ENCODE measurements at regions not wholly inside any gene's neighbourhood (a gene's known extent, or its start where the extent isn't known, plus 50 kb on each side); places are given as distances from the start of the nearest gene placed in this dataset.
"Not testable (repeated sequence)": the region's sequence is repeated elsewhere in the genome, so short reads cannot be mapped to it uniquely, and the experiment has no call there.

DNA sequence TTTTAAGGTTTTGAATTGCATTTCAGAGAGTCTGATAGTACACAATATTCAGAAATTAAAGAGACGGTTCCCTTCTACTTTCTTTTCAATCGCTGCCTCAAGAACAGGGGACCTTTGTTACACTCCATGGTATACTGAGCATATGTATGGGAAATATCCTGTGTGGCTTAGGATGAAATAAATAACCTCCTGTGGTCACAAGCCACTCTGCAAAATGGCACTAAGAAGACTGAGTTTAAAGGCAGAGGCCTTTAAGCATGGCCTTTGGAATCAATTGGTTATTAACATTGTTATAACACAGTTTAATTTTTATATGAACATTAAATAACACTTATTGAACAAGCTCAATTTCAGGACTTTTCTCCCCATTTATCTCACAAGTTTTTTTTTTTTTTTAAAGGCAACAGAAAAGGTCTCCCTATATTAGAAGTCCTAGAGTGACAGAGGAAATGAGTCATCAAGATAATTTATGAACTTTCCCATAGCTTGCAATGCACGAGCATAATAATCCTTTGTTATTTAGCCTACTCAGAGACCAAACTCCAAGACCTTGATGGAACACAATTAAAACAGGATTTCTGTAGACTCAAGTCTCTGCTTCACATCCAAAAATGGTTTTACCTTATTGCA, 341.9 kb downstream of the TMEM167A start:
- DNase-seq (ENCODE audit: low spot score in 2 of 2) (no peak), ATAC-seq (replicated peaks; ENCODE audit: extremely low read depth, poor library complexity, severe bottlenecking) (no peak)
- H3K4me1 Mint-ChIP-seq, result no peaks in the 10 kb centered on the region
- H3K27me3 Mint-ChIP-seq, result peaks cover 14% of the 10 kb centered on the region
- H3K4me3 Mint-ChIP-seq, result no peak overlapping the region
- no peaks in the 10 kb centered on the region for H3K36me3 Mint-ChIP-seq (ENCODE audit: insufficient read depth)
- H3K9me3 Mint-ChIP-seq, result no peaks in the 10 kb centered on the region
- no peak overlapping the region for H3K27ac Mint-ChIP-seq (ENCODE audit: low read depth)

DNA sequence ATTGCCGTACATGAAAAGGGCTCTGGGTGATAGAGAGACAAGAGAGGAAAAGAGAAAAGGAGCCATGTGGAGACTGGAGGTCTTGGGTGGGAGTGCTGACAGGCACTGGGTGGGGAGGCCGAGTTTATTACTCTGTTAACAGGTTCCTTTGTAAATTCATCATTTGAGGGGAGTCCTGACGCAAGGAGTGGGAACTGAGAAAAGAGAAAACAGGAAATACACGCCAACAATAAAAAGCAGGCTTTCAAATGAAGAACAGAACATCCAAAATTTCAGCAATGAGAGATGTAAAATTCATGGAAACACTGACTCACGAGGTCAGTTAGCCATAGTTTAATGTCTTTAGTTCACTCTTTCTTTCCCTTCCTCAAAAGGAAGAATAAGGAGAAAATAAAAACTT, 342.8 kb downstream of the TMEM167A start:
- peaks cover 14% of the 10 kb centered on the region for H3K27me3 Mint-ChIP-seq
- no peak overlapping the region for H3K4me3 Mint-ChIP-seq
- no peak for ATAC-seq (replicated peaks; ENCODE audit: extremely low read depth, poor library complexity, severe bottlenecking)
- no peaks in the 10 kb centered on the region for H3K36me3 Mint-ChIP-seq (ENCODE audit: insufficient read depth)
- H3K9me3 Mint-ChIP-seq, result no peaks in the 10 kb centered on the region
- no peaks in the 10 kb centered on the region for H3K4me1 Mint-ChIP-seq
- DNase-seq (ENCODE audit: low spot score in 2 of 2), result no peak
- H3K27ac Mint-ChIP-seq (ENCODE audit: low read depth), result no peak overlapping the region

- Mint-ChIP-seq H3K27ac (ENCODE audit: low read depth) (no peak overlapping the region), H3K27me3 (no peaks in the 10 kb centered on the region), H3K4me3 (no peak overlapping the region), H3K4me1 (no peaks in the 10 kb centered on the region), H3K36me3 (ENCODE audit: insufficient read depth) (no peaks in the 10 kb centered on the region), H3K9me3 (no peaks in the 10 kb centered on the region)
- ATAC-seq (replicated peaks; ENCODE audit: extremely low read depth, poor library complexity, severe bottlenecking) (no peak), DNase-seq (ENCODE audit: low spot score in 2 of 2) (no peak)
Measured at GRCh38 chr5:82730913-82731312, 346.3 kb downstream of the TMEM167A start.

- Mint-ChIP-seq H3K36me3 (ENCODE audit: insufficient read depth) (no peaks in the 10 kb centered on the region), H3K27me3 (no peaks in the 10 kb centered on the region), H3K4me3 (no peak overlapping the region), H3K9me3 (no peaks in the 10 kb centered on the region), H3K27ac (ENCODE audit: low read depth) (no peak overlapping the region), H3K4me1 (no peaks in the 10 kb centered on the region)
- DNase-seq (ENCODE audit: low spot score in 2 of 2) (no peak), ATAC-seq (replicated peaks; ENCODE audit: extremely low read depth, poor library complexity, severe bottlenecking) (no peak)
Measured at GRCh38 chr5:82728926-82729702, 348.1 kb downstream of the TMEM167A start.

DNA sequence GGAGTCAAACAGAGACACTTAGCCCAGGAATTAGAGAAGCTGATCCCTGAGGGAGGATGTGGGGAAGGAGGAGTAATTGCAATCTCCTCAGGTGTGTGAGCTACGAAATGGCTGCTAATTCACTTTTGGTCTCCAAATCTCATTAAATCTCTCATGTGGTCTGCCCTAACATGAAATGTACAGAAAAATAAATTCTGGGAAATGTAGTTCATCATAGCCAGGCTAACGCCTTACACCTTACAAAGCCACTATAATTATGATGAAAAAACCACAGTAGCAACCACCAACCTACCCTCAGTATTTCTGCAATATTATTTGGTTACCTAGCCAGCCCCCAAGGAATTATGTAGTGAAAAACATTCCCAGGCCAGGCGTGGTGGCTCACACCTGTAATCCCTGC, 354.0 kb downstream of the TMEM167A start:
- no peaks in the 10 kb centered on the region for H3K9me3 Mint-ChIP-seq
- no peaks in the 10 kb centered on the region for H3K36me3 Mint-ChIP-seq (ENCODE audit: insufficient read depth)
- no peaks in the 10 kb centered on the region for H3K4me1 Mint-ChIP-seq
- H3K27ac Mint-ChIP-seq (ENCODE audit: low read depth), result no peak overlapping the region
- no peak overlapping the region for H3K4me3 Mint-ChIP-seq
- H3K27me3 Mint-ChIP-seq, result no peaks in the 10 kb centered on the region
- ATAC-seq (replicated peaks; ENCODE audit: extremely low read depth, poor library complexity, severe bottlenecking) (no peak), DNase-seq (ENCODE audit: low spot score in 2 of 2) (no peak)

GRCh38 chr5:82721087-82721410, 356.1 kb downstream of the TMEM167A start:
- Mint-ChIP-seq H3K9me3 (no peaks in the 10 kb centered on the region), H3K27ac (ENCODE audit: low read depth) (no peak overlapping the region), H3K27me3 (no peaks in the 10 kb centered on the region), H3K4me1 (no peaks in the 10 kb centered on the region), H3K4me3 (no peak overlapping the region), H3K36me3 (ENCODE audit: insufficient read depth) (no peaks in the 10 kb centered on the region)
- DNase-seq (ENCODE audit: low spot score in 2 of 2) (no peak), ATAC-seq (replicated peaks; ENCODE audit: extremely low read depth, poor library complexity, severe bottlenecking) (no peak)

GRCh38 chr5:82720213-82721086, 356.7 kb downstream of the TMEM167A start:
- Mint-ChIP-seq H3K36me3 (ENCODE audit: insufficient read depth) (no peaks in the 10 kb centered on the region), H3K4me1 (no peaks in the 10 kb centered on the region), H3K9me3 (no peaks in the 10 kb centered on the region), H3K27me3 (no peaks in the 10 kb centered on the region), H3K27ac (ENCODE audit: low read depth) (no peak overlapping the region), H3K4me3 (no peak overlapping the region)
- ATAC-seq (replicated peaks; ENCODE audit: extremely low read depth, poor library complexity, severe bottlenecking) (no peak), DNase-seq (ENCODE audit: low spot score in 2 of 2) (no peak)

- no peak overlapping the region for H3K27ac Mint-ChIP-seq (ENCODE audit: low read depth)
- ATAC-seq (replicated peaks; ENCODE audit: extremely low read depth, poor library complexity, severe bottlenecking) (no peak), DNase-seq (ENCODE audit: low spot score in 2 of 2) (no peak)
Measured at GRCh38 chr5:82719368-82719767, 357.8 kb downstream of the TMEM167A start.

DNA sequence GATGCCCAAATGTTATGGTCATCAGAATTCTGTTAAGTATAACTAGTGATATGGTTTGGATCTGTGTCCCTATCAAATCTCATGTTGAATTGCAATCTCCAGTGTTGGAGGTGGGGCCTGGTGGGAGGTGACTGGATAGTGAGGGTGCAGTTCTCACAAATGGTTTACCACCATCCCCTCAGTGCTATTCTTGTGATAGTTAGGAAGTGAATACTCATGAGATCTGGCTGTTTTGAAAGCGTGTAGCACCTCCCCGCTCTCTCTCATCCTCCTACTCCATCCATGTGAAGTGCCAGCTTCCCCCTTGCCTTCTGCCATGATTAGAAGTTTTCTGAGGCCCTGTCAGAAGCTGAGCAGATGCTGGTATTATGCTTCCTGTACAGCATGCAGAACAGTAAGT, 359.5 kb downstream of the TMEM167A start:
- Mint-ChIP-seq H3K4me3 (no peak overlapping the region), H3K9me3 (no peaks in the 10 kb centered on the region), H3K4me1 (no peaks in the 10 kb centered on the region), H3K27me3 (no peaks in the 10 kb centered on the region), H3K27ac (ENCODE audit: low read depth) (no peak overlapping the region), H3K36me3 (ENCODE audit: insufficient read depth) (no peaks in the 10 kb centered on the region)
- no peak for DNase-seq (ENCODE audit: low spot score in 2 of 2)
- no peak for ATAC-seq (replicated peaks; ENCODE audit: extremely low read depth, poor library complexity, severe bottlenecking)

More at GRCh38 chr5:82719368-82719767, 357.8 kb downstream of the TMEM167A start:
- Mint-ChIP-seq H3K36me3 (ENCODE audit: insufficient read depth) (no peaks in the 10 kb centered on the region), H3K4me3 (no peak overlapping the region), H3K4me1 (no peaks in the 10 kb centered on the region), H3K9me3 (no peaks in the 10 kb centered on the region), H3K27me3 (no peaks in the 10 kb centered on the region)

DNA sequence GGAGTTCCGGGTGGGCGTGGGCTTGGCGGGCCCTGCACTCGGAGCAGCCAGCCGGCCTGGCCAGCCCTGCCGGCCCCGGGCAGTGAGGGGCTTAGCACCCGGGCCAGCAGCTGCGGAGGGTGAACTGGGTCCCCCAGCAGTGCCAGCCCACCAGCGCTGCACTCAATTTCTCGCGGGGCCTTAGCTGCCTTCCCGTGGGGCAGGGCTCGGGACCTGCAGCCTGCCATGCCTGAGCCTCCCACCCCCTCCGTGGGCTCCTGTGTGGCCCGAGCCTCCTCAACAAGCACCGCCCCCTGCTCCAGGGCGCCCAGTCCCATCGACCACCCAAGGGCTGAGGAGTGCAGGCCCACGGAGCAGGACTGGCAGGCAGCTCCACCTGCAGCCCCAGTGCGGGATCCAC, 362.5 kb downstream of the TMEM167A start:
- not testable (repeated sequence) for H3K27ac Mint-ChIP-seq (ENCODE audit: low read depth); H3K36me3 Mint-ChIP-seq (ENCODE audit: insufficient read depth); ATAC-seq (replicated peaks; ENCODE audit: extremely low read depth, poor library complexity, severe bottlenecking)

DNA sequence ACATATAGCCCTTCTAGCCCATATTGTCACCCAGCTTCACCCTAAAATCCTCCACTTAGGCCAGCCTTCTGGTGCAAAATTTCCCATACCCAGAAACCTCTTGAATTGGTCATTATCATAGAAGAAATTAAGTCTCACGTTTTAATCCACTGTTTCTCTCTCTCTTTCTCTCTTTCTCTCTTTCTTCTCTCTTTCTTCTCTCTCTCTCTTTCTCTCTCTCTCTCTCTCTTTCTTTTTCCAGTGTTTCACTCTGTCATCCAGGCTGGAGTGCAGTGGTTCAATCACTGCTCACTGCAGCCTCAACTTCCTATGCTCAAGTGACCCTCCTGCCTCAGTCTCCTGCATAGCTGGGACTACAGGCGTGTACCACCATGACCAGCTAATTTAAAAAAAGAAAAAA, 363.4 kb downstream of the TMEM167A start:
- H3K36me3 Mint-ChIP-seq (ENCODE audit: insufficient read depth), result peaks cover 2% of the 10 kb centered on the region
- H3K4me3 Mint-ChIP-seq, result no peak overlapping the region
- no peaks in the 10 kb centered on the region for H3K4me1 Mint-ChIP-seq
- ATAC-seq (replicated peaks; ENCODE audit: extremely low read depth, poor library complexity, severe bottlenecking), result no peak
- H3K9me3 Mint-ChIP-seq, result no peaks in the 10 kb centered on the region
- no peaks in the 10 kb centered on the region for H3K27me3 Mint-ChIP-seq
- no peak overlapping the region for H3K27ac Mint-ChIP-seq (ENCODE audit: low read depth)
- no peak for DNase-seq (ENCODE audit: low spot score in 2 of 2)

More for the DNA sequence above, 362.5 kb downstream of the TMEM167A start:
- not testable (repeated sequence) for H3K27me3 Mint-ChIP-seq; H3K9me3 Mint-ChIP-seq; H3K4me1 Mint-ChIP-seq; DNase-seq (ENCODE audit: low spot score in 2 of 2); H3K4me3 Mint-ChIP-seq

DNA sequence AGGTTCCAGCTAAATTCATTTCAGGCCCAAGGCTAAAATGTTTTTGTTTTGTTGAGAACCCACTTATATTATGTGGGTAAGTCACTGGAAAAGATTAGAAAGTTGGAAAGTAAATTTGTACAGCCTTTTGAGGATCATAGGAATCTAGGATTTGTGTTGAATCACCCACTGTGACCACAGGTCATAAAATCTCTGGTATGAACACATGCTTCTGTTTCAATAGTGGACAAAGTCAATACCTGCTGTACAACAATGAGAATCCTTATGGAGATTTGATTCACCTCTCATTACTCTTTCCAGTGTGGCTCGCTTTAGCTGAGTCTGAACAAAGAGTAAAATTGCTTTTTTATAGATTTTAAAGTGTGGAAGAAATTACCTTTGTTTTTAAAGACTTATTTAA, 369.5 kb downstream of the TMEM167A start:
- Mint-ChIP-seq H3K36me3 (ENCODE audit: insufficient read depth) (peaks cover 2% of the 10 kb centered on the region), H3K9me3 (no peaks in the 10 kb centered on the region), H3K27ac (ENCODE audit: low read depth) (no peak overlapping the region), H3K4me3 (no peak overlapping the region), H3K27me3 (no peaks in the 10 kb centered on the region), H3K4me1 (no peaks in the 10 kb centered on the region)
- no peak for DNase-seq (ENCODE audit: low spot score in 2 of 2)
- no peak for ATAC-seq (replicated peaks; ENCODE audit: extremely low read depth, poor library complexity, severe bottlenecking)

DNA sequence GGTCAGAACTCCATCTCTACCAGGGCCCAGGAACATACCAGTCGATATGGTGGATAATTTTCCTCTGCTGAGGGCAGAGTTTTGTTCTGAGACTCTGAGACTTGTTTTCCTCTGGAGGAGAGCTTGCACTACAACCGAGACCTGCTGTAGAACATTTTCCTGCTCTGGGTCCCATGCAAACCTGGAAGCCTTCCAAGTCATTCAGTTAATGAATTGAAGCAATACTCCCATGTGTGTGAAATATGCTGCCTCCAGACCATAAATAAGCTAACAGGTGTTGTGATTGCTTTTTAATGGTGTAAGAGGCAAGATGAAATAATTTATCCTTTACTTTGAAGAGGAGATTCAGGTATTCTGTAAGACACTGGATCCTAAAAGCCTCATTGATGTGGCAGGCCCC, 372.8 kb downstream of the TMEM167A start:
- H3K4me3 Mint-ChIP-seq, result no peak overlapping the region
- no peaks in the 10 kb centered on the region for H3K27me3 Mint-ChIP-seq
- ATAC-seq (replicated peaks; ENCODE audit: extremely low read depth, poor library complexity, severe bottlenecking) (no peak), DNase-seq (ENCODE audit: low spot score in 2 of 2) (no peak)
- no peak overlapping the region for H3K27ac Mint-ChIP-seq (ENCODE audit: low read depth)
- H3K4me1 Mint-ChIP-seq, result no peaks in the 10 kb centered on the region
- peaks cover 2% of the 10 kb centered on the region for H3K36me3 Mint-ChIP-seq (ENCODE audit: insufficient read depth)
- H3K9me3 Mint-ChIP-seq, result no peaks in the 10 kb centered on the region

Data from central memory CD8-positive, alpha-beta T cell (primary cell).